ENCODE measurements at regions not wholly inside any gene's neighbourhood (a gene's known extent, or its start where the extent isn't known, plus 50 kb on each side); places are given as distances from the start of the nearest gene placed in this dataset.

GRCh38 chr5:107242411-107243219 is 428.1 kb downstream of the EFNA5 start:
- H3K4me3 ChIP-seq (ENCODE audit: low read depth, low read length), result no peak overlapping the region
- no peak for TF ChIP-seq CTCF (conservative IDR thresholded peaks at IDR 0.05; ENCODE audit: low read depth, low read length)
- DNase-seq (ENCODE audit: low read depth), result no peak

- H3K4me3 ChIP-seq (ENCODE audit: low read depth, low read length), result no peak overlapping the region
- no peak for DNase-seq (ENCODE audit: low read depth)
- TF ChIP-seq CTCF (conservative IDR thresholded peaks at IDR 0.05; ENCODE audit: low read depth, low read length), result no peak
These were observed 428.9 kb downstream of the EFNA5 start for GRCh38 chr5:107241841-107242240.

- DNase-seq (ENCODE audit: low read depth), result no peak
- no peak for TF ChIP-seq CTCF (conservative IDR thresholded peaks at IDR 0.05; ENCODE audit: low read depth, low read length)
- no peak overlapping the region for H3K4me3 ChIP-seq (ENCODE audit: low read depth, low read length)
These were observed 435.6 kb downstream of the EFNA5 start for GRCh38 chr5:107235167-107235566.

GRCh38 chr5:107232788-107233187 is 437.9 kb downstream of the EFNA5 start:
- H3K4me3 ChIP-seq (ENCODE audit: low read depth, low read length), result no peak overlapping the region
- no peak for DNase-seq (ENCODE audit: low read depth)
- no peak for TF ChIP-seq CTCF (conservative IDR thresholded peaks at IDR 0.05; ENCODE audit: low read depth, low read length)

- H3K4me3 ChIP-seq (ENCODE audit: low read depth, low read length), result no peak overlapping the region
- DNase-seq (ENCODE audit: low read depth), result no peak
- TF ChIP-seq CTCF (conservative IDR thresholded peaks at IDR 0.05; ENCODE audit: low read depth, low read length), result no peak
These were observed 438.4 kb downstream of the EFNA5 start for GRCh38 chr5:107232293-107232692.

- TF ChIP-seq CTCF (conservative IDR thresholded peaks at IDR 0.05; ENCODE audit: low read depth, low read length), result no peak
- no peak overlapping the region for H3K4me3 ChIP-seq (ENCODE audit: low read depth, low read length)
- DNase-seq (ENCODE audit: low read depth), result no peak
These were observed 439.5 kb downstream of the EFNA5 start for GRCh38 chr5:107231191-107231590.

GRCh38 chr5:107230367-107230766 is 440.4 kb downstream of the EFNA5 start:
- no peak for TF ChIP-seq CTCF (conservative IDR thresholded peaks at IDR 0.05; ENCODE audit: low read depth, low read length)
- H3K4me3 ChIP-seq (ENCODE audit: low read depth, low read length), result no peak overlapping the region

More at GRCh38 chr5:107230367-107230766, 440.4 kb downstream of the EFNA5 start:
- DNase-seq (ENCODE audit: low read depth), result no peak

Measured in choroid plexus epithelial cell (primary cell).